Mesodermal cell (in vitro differentiated cells): ENCODE measurements at regions not wholly inside any gene's neighbourhood (a gene's known extent, or its start where the extent isn't known, plus 50 kb on each side); places are given as distances from the start of the nearest gene placed in this dataset.

Experiments used
- H3K27ac ChIP-seq: 2 replicates; pipeline ENCODE4 v1.7.0; 2013; ENCODE audit warnings: mild to moderate bottlenecking, low read depth, low read length, moderate library complexity; ENCODE audit not compliant: severe bottlenecking
- H3K36me3 ChIP-seq: 2 replicates; pipeline ENCODE4 v1.7.1; 2013; ENCODE audit warnings: mild to moderate bottlenecking, low read length, moderate library complexity; ENCODE audit not compliant: control insufficient read depth, insufficient read depth
- H3K4me1 ChIP-seq: one replicate; pipeline ENCODE4 v1.7.1; 2013; ENCODE audit warnings: mild to moderate bottlenecking, low read length; ENCODE audit not compliant: insufficient read depth, control insufficient read depth, poor library complexity, severe bottlenecking
- H3K4me3 ChIP-seq: 2 replicates; pipeline ENCODE4 v1.7.0; 2013; ENCODE audit warnings: low read length, control low read depth, mild to moderate bottlenecking; ENCODE audit not compliant: insufficient read depth, poor library complexity, severe bottlenecking; ENCODE audit errors: extremely low read depth
- H3K9me3 ChIP-seq: 2 replicates; pipeline ENCODE4 v1.7.1; 2013; ENCODE audit warnings: mild to moderate bottlenecking, low read length, moderate library complexity; ENCODE audit not compliant: control insufficient read depth
- WGBS, 2 experiments: methylation state at CpG; one replicate each; pipeline ENCODE4 v1.1.5; 2013; ENCODE audit warnings: missing lambda C conversion rate in 2 of 2; ENCODE audit not compliant: insufficient coverage in 2 of 2; 5-methylcytosine and 5-hydroxymethylcytosine counted together

GRCh38 chr7:26043801-26044200 lies 108.2 kb upstream of the NFE2L3 start:
- no peak overlapping the region for H3K27ac ChIP-seq
- no peaks in the 10 kb centered on the region for H3K4me1 ChIP-seq
- H3K9me3 ChIP-seq, result no peaks in the 10 kb centered on the region
- H3K4me3 ChIP-seq, result no peak overlapping the region
- WGBS, 2 experiments, result 87 to 91% methylated on average over 5 to 6 of the region's 7 CpGs
- H3K36me3 ChIP-seq, result no peaks in the 10 kb centered on the region

GRCh38 chr7:26044320-26044719 lies 107.7 kb upstream of the NFE2L3 start:
- WGBS, 2 experiments, result 87 to 88% methylated on average over 5 of the region's 5 CpGs
- Histone ChIP-seq H3K9me3 (no peaks in the 10 kb centered on the region), H3K4me1 (no peaks in the 10 kb centered on the region), H3K27ac (no peak overlapping the region), H3K4me3 (no peak overlapping the region), H3K36me3 (no peaks in the 10 kb centered on the region)

DNA sequence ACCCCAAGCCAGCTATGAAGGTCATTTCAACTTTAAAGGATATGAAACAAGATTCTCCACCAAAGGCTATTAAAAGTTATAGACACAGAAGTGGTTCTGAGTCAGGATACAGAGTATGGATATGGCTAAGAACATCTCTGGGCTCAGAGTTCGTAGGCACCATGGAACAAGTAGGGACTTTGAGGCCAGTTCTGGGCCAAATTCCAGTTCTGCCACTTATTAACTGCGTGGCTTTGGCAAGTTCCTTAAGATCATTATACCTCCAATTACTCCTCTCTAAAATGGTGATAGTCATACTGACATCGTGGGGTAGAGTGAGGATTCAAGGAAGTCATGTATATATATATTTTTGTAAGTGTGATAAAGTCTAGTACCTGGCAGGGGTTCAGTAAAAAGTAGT lies 105.8 kb upstream of the NFE2L3 start:
- H3K4me1 ChIP-seq, result no peaks in the 10 kb centered on the region
- WGBS, 2 experiments, result 80 to 100% methylated on average over 1 of the region's 3 CpGs
- no peak overlapping the region for H3K4me3 ChIP-seq
- H3K9me3 ChIP-seq, result no peaks in the 10 kb centered on the region
- no peak overlapping the region for H3K27ac ChIP-seq
- H3K36me3 ChIP-seq, result no peaks in the 10 kb centered on the region

GRCh38 chr7:26046878-26047277 lies 105.1 kb upstream of the NFE2L3 start:
- no peaks in the 10 kb centered on the region for H3K4me1 ChIP-seq
- H3K27ac ChIP-seq, result no peak overlapping the region
- no peak overlapping the region for H3K4me3 ChIP-seq
- WGBS, 2 experiments, result no CpG with 5 or more reads among the region's 1 CpG
- H3K36me3 ChIP-seq, result no peaks in the 10 kb centered on the region
- H3K9me3 ChIP-seq, result no peaks in the 10 kb centered on the region

DNA sequence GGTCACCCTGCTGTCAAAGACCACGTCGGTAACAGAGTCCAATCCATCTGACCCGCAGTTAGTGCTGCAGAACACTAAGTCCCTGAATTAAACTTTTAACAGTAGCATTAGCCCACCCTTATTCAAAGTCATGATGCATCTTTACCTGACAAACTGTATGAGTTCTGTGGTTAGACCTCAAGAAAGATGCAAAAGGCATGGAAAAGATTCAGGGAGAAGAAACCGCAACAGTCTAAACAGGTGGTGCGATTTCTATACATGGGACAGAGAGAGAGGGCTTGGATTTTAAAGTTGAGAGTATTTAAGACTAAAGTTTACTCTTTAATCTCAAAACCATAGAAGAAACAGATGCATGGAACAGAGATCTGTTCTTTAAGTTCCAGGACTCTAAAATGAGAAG lies 103.3 kb upstream of the NFE2L3 start:
- Histone ChIP-seq H3K9me3 (no peaks in the 10 kb centered on the region), H3K27ac (no peak overlapping the region), H3K36me3 (no peaks in the 10 kb centered on the region), H3K4me1 (no peaks in the 10 kb centered on the region), H3K4me3 (no peak overlapping the region)
- WGBS, 2 experiments, result 89 to 97% methylated on average over 4 to 5 of the region's 5 CpGs

DNA sequence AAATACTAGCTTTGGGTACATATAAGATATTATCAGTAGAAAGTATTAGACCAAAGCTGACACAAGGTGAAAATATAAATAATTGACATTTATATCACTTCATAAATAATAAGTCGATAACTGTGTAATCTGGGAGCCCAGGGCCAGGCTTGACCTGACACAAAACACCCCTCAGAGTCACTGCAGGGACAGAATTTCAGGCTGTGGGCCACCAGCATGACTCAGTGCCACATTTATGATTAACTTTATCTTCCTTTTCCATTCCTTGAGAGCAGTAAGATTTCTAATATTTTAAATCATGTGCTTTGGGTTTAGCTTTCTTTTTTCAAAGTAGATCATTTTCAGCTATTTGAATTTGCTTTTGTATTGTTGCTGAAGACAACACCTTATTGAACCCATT lies 102.9 kb upstream of the NFE2L3 start:
- Histone ChIP-seq H3K9me3 (no peaks in the 10 kb centered on the region), H3K36me3 (no peaks in the 10 kb centered on the region), H3K4me1 (no peaks in the 10 kb centered on the region), H3K4me3 (no peak overlapping the region), H3K27ac (no peak overlapping the region)
- WGBS, 2 experiments, result no CpG with 5 or more reads among the region's 1 CpG

DNA sequence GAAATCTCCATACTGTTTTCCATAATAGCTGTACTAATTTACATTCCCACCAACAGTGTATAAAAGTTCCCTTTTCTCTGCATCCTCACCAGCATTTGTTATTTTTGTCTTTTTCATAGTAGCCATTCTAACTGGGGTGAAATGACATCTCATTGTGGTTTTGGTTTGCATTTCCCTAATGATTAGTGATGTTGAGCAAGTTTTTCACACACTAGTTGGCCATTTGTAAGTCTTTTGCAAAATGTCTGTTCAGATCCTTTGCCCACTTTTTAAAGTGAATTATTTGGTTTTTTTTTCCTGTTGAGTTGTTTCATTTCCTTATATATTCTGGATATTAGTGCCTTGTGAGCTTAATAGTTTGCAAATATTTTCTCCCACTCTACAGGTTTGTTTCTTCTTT lies 101.0 kb upstream of the NFE2L3 start:
- H3K4me1 ChIP-seq, result no peaks in the 10 kb centered on the region
- no peaks in the 10 kb centered on the region for H3K36me3 ChIP-seq
- H3K27ac ChIP-seq, result no peak overlapping the region
- H3K4me3 ChIP-seq, result no peak overlapping the region
- H3K9me3 ChIP-seq, result no peaks in the 10 kb centered on the region

GRCh38 chr7:26052706-26053105 lies 99.3 kb upstream of the NFE2L3 start:
- no peak overlapping the region for H3K27ac ChIP-seq
- no peak overlapping the region for H3K4me3 ChIP-seq
- no peaks in the 10 kb centered on the region for H3K9me3 ChIP-seq
- no peaks in the 10 kb centered on the region for H3K4me1 ChIP-seq
- H3K36me3 ChIP-seq, result no peaks in the 10 kb centered on the region

GRCh38 chr7:26054386-26054785 lies 97.6 kb upstream of the NFE2L3 start:
- no peaks in the 10 kb centered on the region for H3K4me1 ChIP-seq
- no peak overlapping the region for H3K4me3 ChIP-seq
- H3K27ac ChIP-seq, result no peak overlapping the region
- WGBS, 2 experiments, result 100% methylated on average over 1 of the region's 3 CpGs; no CpG with 5 or more reads in 1 of the 2 experiments
- H3K36me3 ChIP-seq, result no peaks in the 10 kb centered on the region
- H3K9me3 ChIP-seq, result no peaks in the 10 kb centered on the region

DNA sequence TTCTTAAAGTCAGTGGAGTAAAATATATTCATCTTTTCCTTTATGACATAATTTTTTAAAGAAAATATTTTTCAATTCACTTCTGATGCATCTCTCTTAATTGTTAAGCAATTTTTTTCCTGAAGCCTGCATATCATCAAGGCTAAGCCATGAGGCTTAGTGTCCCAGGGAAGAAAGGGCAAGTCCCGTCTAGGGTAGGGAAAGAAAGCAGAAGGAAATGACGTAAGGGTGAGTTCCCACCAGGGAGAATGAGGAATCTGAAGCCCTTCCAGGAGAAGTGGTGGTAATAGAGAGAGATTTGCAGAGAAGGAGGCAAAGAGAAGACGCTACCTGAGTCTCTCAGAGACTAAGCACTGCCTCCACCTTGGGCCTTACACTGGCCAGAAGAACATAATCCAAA lies 96.8 kb upstream of the NFE2L3 start:
- H3K4me3 ChIP-seq, result no peak overlapping the region
- H3K36me3 ChIP-seq, result no peaks in the 10 kb centered on the region
- no peaks in the 10 kb centered on the region for H3K4me1 ChIP-seq
- WGBS, 2 experiments, result 78 to 85% methylated on average over 2 to 3 of the region's 3 CpGs
- H3K9me3 ChIP-seq, result no peaks in the 10 kb centered on the region
- H3K27ac ChIP-seq, result no peak overlapping the region

GRCh38 chr7:26060733-26061677 lies 91.0 kb upstream of the NFE2L3 start:
- WGBS, 2 experiments, result 43 to 80% methylated on average over 1 to 2 of the region's 6 CpGs
- Histone ChIP-seq H3K4me1 (no peaks in the 10 kb centered on the region), H3K4me3 (no peak overlapping the region), H3K9me3 (no peaks in the 10 kb centered on the region), H3K27ac (no peak overlapping the region), H3K36me3 (no peaks in the 10 kb centered on the region)
